GM18867 (cell line): ENCODE measurements at regions not wholly inside any gene's neighbourhood (a gene's known extent, or its start where the extent isn't known, plus 50 kb on each side); places are given as distances from the start of the nearest gene placed in this dataset.

Experiments
- ATAC-seq: cut with Tn5 transposase; IDR thresholded peaks from one replicate; pipeline ENCODE4 v1.9.1; 2021; ENCODE audit warnings: mild to moderate bottlenecking, moderate library complexity; ENCODE audit not compliant: unreplicated experiment

- no peak for ATAC-seq
Measured at GRCh38 chr1:214202992-214203391, 78.0 kb upstream of the SMYD2 start.

GRCh38 chr1:214205053-214205452 lies 75.9 kb upstream of the SMYD2 start:
- ATAC-seq: no peak

GRCh38 chr1:214208460-214208859 lies 72.5 kb upstream of the SMYD2 start:
- ATAC-seq: no peak

- ATAC-seq: no peak
Measured at GRCh38 chr1:214209260-214209808, 71.6 kb upstream of the SMYD2 start.

GRCh38 chr1:214213136-214213535 lies 67.8 kb upstream of the SMYD2 start:
- no peak for ATAC-seq

- no peak for ATAC-seq
Measured at GRCh38 chr1:214214851-214215250, 66.1 kb upstream of the SMYD2 start.

- no peak for ATAC-seq
Measured at GRCh38 chr1:214215583-214215982, 65.4 kb upstream of the SMYD2 start.

GRCh38 chr1:214216021-214216420 lies 64.9 kb upstream of the SMYD2 start:
- no peak for ATAC-seq

- ATAC-seq: no peak
Measured at GRCh38 chr1:214216779-214217178, 64.2 kb upstream of the SMYD2 start.

GRCh38 chr1:214219902-214220301 lies 61.1 kb upstream of the SMYD2 start:
- ATAC-seq: no peak

- no peak for ATAC-seq
Measured at GRCh38 chr1:214220891-214221290, 60.1 kb upstream of the SMYD2 start.

GRCh38 chr1:214224611-214225354 lies 56.2 kb upstream of the SMYD2 start:
- no peak for ATAC-seq

GRCh38 chr1:214228976-214229375 lies 52.0 kb upstream of the SMYD2 start:
- no peak for ATAC-seq

- no peak for ATAC-seq
Measured at GRCh38 chr1:214229736-214230135, 51.2 kb upstream of the SMYD2 start.
